HG03378 (cell line): ENCODE measurements at regions not wholly inside any gene's neighbourhood (a gene's known extent, or its start where the extent isn't known, plus 50 kb on each side); places are given as distances from the start of the nearest gene placed in this dataset.

ENCODE experiments used
- ATAC-seq: cut with Tn5 transposase; IDR thresholded peaks from one replicate; pipeline ENCODE4 v1.9.1; 2021; ENCODE audit warnings: mild to moderate bottlenecking, moderate library complexity; ENCODE audit not compliant: unreplicated experiment

DNA sequence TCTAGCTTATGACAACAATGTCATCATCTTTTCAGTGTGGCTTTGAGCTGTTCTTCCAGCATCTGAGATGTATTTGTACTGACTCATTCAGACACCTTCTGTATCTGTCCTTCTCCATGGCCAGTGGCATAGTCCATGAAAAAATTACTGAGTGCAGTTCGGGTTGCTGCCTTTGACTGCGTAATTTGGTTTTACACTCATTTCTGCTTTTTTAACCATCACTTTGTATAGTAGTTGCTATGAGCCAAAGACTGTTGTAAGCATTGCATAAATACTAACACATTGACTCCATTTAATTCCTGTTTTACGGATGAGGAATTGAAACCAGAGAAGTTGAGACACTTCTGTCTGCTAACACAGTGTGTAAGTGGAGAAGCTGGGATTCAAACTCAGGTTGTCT, 190.7 kb upstream of the MID1 start:
- no peak for ATAC-seq

DNA sequence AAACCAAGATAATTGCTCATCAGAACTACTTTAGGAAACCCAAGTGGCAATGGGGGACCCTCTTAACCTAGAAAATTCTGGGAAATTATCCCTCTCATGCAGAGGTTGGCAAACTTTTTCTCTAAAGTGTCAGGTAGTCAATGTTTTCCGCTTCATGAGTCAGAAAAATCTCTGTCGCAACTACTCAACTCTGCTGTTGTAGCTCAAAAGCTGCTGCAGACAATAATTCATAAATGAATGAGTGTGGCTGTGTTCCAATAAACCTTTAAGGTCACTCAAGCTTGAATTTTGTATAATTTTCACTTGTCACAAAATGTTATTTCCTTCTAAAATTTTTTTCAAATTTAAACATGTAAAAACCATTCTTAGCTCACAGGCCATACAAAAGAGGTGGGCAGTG, 193.4 kb upstream of the MID1 start:
- no peak for ATAC-seq

DNA sequence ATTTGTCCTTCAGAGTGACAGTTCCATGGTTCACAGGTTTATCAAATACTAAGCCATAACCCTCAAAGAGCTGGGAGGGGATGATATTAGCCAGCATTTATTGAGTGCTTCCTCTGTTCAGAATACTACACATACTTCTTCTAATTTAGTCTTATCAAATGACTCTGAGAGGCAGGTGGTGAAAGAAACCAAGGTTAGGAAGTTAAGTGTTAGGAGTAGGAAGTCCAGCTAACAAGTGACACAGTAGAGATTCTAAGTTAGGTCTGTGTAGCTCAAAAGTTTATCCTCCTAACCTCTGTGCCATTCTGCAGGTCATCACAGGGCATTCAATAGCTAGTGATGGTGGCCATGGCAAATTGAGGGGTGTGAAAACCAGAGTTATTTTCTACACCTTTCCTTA, 198.3 kb upstream of the MID1 start:
- ATAC-seq, result no peak

DNA sequence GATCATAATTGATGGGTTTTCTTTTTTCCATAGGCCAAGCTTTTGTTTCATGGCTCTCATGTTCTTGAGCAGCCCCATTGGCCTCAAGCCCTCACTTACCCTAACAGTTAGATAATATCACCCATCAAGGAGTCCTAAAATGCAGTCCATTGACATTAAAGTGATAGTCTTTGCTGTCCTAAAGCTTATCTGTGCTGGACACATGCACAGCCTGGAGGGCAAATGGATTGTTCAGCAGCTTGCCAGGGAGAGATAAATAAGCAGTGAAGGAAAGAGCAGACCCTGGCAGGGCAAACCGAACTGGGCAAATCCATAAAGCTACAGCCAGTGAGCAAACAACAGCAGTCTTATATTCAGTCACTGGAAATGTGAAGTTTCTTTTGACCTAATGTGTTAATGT, 199.6 kb upstream of the MID1 start:
- no peak for ATAC-seq

DNA sequence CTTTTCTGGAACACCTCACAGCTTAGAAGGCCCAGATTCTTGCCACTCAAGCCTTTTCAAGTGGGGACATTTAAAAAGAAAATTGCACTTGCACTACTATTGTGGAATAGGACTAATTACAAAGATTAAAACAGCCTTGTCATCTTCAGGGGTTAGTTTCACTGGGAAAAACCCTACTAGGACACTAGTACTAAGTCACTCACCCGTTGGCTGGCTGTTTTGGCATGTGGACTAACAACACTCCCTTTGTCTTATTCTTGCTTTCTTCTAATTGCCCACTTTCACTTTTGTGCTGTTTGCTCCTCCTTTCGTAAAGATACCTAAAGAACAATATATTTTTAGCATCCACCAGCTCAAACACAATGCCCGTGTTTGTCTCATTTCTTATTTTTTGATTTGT, 200.9 kb upstream of the MID1 start:
- ATAC-seq, result no peak

DNA sequence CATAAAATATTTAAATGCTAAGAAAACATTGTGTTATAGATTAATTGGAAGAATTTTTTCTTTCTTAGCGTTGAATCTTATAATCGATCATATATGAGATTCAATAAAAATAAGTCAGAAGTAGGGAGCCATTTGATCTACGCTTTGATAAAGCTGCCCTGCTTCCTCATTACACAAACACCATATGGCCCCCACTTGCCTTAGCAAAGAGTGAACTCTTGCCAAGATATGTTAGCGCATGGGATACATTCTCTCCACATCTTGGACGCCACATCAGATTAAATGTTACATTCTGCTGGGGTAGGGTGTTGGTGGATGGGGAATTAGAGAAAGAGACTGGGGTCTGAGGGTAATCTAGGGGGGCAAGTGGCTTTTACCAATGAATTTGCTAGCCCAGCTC, 207.7 kb upstream of the MID1 start:
- ATAC-seq, result no peak

DNA sequence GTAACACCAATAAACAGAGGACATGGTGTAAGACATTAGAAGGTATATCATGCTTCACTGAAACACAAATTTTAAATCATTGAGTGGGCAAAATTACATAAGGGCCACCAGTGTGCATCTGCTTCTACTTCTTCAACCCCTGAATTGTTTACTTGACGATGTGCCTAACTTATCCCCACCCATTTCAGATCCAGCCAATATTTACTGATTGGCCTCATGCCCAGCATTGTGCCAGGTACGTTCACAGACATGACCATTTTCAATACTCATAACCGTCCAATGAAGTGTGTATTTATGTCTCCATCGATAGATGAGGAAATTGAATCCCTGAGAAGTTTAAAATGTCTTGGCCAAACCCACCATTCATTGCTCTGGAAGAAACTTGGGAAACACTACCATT, 208.3 kb upstream of the MID1 start:
- no peak for ATAC-seq

DNA sequence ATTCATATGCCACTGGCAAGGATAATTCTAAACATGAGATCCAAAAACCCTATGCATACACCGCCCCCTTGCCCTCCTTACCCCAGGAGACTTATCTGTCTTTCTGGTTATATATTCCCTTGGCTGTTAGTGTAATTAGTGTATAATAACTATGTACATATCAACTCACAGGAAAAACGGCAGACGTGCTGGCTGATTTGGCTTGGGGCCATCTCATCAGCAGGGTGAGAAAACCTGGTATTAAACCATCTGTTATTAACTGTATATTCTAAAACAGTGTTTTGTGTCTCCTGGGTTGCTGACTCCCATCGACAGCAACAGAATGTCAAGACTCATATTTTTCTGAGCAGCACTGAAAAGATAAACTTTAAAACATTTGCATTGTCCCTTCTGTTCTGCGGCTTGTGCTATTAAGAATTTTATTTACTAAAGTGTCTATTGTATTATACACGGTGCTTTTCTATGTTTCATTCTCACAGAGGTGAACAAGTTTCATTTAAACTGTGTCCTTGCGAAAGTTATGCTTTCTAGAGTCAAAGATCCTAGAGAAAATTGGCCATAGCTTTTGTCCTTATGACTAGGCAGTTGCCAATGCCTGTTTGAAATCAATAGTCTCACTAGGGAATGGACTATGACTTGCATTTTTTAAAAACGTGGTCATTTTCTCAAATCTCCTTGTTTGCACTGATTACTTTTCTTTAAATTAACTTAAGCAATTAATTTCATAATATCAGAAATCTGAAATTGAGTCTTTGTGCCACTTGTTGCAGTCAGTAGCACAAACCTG, 211.5 kb upstream of the MID1 start:
- ATAC-seq, result no peak

DNA sequence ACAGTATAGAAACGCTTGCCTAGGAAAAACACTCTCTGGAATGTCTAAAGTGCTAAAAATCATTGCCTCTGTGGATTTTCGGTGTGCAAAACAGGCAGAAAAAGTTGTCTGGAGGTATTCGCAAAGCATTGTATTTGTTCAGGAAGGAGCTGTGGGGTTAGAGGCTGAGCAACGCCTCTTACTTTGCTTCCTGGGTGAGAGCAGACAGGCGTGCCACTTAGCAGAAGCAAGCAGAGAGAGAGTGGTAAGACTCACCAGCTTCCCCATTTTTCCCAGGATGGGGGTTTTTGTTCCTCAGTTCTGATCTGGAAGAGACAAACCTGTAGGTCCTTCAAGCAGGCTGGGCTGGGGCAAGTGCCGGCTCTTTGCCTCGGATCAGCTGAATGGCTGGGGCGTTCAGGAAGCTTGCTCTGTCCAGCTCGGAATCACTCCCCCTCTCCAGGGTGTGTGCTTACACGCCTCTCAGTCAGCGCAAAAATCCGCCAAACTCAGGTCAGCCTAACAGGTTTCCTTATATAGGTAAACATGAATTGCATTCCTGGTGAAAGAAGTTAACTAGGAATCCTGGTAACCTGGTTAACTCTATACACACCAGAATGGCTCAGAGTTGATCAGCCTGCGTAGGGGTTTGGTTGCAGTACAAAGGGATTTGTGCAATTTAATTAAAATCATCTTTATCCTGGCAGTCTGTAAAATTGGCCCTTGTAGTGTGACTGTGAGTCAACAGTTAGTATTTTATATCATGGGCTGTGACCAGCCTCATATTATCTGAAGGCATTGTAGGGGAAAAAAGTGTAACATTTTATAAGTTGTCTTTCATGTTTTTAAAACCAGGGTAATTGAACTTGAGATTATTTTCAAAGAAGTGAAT, 213.1 kb upstream of the MID1 start:
- ATAC-seq, result no peak

DNA sequence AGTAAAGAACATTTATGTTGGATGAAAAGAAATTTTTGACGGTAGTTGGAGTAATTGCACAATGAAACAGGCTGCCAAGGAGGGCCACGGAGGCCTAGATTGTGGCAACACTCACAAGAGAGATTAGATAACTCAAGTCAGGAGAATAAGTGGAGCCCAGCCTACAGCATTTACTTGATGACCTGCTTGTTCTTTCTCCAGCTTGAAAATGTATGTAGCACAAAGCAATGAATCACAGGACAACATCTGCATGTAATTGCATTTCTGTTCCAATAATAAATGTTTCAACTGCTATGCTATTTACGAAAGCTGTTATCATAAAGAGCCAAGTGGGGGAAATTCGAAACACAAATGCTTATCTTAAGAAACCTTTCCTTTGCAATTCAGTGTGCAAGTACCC, 221.2 kb upstream of the MID1 start:
- ATAC-seq, result no peak

DNA sequence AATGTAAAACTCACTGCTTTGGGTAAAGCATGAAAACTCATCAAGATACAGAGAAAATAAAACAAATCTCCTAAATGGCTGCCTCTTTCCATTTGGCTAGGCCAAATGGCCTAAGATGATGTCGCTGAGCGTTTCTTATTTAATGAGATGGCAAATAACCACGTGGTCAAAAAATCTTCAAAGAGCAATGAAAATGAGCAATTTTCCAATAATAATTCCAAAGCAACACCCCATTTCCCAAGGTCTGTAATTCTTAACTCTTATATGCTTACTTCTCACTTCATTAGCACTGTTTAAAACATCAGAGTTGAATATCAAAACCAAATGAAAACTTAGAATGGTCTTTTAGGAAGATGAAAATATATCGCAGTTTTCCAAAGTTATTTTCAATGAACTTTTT, 222.3 kb upstream of the MID1 start:
- ATAC-seq, result no peak

DNA sequence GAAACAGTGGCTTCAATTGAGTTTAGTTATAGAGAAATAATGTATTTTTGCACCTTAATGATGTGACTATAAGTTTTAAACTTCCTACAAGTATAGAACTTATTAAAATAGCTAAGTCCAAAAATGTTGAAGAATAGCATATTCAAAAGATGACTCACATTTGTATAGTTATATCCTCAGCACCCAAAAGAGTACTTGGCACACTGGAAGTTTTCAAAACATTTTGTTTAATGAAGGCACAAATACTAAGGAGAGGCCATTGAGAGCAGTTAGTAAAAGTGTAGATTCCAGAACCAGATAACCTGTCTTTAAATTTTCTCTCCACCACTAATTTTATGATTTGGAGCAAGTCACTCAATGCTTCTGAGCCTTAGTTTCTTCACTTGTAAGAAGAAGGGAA, 226.9 kb upstream of the MID1 start:
- ATAC-seq, result no peak

DNA sequence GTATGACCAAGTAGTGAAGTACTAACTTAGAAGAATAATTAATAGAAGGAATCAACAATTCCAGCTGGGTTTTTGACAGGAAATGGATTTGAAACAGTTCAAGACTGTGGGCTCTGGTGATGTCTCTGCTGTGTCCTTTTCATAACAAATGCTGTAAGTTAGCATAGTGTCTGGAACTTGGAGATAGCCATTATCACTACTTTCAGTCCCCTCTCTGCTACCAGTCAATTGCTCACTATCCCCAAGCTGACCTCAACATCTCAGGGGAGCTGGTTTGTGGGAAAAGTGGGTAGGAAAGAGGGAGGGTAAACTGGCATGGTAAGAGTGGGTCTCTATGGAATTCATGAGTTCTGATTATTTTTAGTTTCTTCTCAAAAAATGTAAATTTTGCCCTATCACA, 231.4 kb upstream of the MID1 start:
- no peak for ATAC-seq

DNA sequence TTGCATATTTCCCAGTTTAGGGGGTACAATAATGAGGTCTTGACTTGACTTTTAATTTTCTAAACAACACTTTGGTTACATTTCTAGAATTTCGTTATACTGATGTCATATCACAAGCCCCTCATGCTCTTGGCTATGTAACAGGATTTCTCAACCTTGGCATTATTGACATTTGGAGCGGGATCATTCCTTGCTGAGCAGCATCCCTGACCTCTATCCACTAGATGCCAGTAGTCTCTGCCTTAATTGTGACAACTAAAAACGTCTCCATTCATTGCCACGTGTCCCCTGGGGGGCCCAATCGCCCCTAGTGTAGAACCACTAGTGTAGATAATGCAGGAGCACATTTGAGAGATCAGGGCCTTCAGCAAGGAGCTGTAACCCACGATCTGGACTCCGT, 234.2 kb upstream of the MID1 start:
- no peak for ATAC-seq

DNA sequence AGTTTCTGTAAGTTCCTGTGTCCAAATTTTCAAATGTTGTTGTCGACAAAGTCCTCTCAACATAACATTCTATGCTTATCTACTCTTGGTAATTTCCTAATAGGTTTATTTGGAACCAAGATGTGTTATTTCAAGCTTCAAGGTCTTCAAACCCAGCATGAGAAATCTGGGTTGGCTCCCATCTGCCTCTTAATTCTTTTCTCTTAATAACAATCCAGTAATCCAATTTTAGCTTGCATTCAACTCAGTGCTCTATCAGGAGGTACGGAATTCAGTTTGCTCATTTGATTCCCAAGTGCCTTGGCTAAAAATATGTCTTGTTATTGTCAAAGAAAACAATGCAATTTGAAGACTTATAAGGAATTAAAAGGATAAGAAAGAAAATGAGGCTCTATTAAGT, 235.5 kb upstream of the MID1 start:
- no peak for ATAC-seq

DNA sequence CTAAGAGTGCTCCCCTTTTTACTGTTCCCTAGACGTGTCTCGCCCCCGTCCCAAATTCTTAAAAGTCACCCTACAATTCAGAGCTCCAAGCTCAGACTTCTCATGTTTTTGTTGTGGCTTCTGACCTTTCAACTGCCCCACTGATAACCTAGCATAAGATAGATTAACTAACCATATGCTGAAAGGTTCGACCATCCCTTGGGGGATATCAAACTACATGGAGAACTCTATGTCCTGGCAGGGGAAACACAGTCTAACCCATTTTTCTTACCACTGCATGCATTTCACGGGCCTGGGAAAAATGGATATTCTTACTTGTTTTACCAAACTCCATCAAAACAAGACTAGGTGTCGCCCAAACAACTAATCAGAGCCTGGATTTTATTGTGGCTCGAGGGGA, 236.4 kb upstream of the MID1 start:
- ATAC-seq, result no peak

DNA sequence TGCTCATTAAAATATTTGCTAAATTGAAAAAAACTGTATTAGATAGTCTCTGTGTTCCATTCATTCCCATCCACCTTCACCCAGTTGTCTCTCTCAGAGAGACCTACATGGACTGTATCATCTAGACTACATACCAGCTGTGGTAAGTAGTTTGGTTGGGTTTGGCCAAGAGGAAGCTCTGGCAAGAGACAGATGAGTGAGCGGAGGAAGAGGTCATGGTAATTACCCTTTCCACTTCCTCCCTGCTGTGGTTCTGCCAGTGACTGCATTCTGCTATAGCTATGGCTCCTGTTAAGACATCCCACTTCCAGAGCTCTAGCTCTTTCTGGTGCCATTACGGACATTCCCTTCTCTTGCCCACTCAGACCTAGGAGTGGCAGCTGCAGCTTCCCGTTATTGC, 239.0 kb upstream of the MID1 start:
- no peak for ATAC-seq

DNA sequence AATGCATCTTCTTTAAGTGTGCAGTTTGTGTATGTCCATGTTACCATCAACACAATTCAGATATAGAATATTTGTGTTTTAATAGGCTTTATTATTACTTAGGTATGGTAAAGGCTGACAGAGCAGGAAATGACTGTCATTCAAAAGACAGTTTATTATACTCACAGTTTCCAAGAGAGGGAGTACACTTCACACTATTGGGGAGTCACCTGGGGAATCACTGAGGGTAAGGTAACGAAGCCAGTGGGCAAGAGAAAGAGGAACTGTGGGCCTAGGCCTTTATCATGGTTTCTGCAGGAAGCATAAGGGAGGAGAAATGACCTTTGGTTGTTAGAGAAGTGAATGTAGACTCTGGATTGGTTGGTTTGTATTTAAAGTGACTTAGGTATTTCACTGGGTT, 235.1 kb upstream of the HCCS start:
- ATAC-seq, result peak; percentile 93

DNA sequence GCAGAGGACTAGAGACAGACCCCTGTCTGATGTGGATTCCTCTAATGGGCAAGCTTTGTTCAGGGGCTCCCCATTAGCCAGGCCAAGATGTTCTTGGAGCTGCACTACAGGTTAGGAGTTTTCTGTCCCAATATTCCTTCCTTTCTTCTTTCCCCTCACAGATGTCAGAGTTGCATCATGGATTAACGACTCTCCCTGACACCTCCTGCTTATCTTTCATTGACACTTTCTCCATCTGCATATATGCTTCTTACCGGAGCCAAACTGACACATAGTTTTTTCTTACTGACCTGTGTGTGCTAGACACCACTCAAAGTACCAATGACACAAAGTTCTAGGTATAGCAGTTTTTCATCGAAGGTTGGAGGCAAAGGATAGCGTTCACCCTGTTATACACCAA, 228.6 kb upstream of the HCCS start:
- ATAC-seq, result no peak

DNA sequence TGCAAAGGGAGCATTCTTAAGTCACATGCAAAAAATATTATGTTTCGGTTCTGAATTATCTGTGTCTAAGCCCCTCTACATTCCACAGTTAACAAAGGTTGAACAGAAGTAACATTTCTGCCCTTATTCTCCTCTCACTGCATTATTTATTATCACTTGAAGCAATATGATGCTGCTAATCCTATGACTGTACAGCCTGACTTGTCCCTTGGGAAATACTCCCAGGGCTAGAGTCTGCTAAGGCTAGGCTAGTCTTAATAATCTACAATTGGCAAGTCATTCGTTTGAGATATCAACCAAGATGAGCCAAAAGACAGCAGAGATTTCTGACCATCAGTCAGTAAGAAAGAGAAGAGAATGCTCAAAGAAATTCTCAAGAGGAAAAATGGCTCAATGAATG, 226.9 kb upstream of the HCCS start:
- ATAC-seq, result no peak

DNA sequence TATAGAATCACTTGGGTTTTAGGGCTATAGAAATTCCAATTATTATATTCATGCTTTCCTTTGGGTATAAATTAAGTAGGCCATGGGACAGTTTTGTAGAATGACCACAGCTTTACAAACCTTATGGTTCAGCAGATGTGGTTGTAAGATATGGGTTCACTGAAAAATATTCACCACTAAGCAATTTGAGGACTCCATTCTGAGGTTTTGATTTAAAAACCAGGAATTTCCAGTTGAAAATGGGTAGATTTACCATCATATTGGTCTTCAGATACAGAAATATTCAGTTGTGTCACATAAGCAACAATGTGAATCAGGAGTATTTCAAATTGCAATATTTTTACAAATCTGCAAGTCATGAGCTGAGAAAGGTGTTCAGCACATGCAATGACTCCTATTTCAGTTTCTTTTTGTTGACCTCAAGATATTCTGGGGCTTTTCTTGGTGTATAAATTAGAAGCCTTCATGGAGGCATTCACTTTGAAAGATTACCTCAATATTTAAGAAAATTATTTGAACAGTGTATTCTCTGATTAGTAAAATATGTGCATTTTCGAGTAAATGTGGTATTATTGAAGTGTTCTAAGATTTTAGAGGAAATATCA, 218.4 kb upstream of the HCCS start:
- no peak for ATAC-seq

DNA sequence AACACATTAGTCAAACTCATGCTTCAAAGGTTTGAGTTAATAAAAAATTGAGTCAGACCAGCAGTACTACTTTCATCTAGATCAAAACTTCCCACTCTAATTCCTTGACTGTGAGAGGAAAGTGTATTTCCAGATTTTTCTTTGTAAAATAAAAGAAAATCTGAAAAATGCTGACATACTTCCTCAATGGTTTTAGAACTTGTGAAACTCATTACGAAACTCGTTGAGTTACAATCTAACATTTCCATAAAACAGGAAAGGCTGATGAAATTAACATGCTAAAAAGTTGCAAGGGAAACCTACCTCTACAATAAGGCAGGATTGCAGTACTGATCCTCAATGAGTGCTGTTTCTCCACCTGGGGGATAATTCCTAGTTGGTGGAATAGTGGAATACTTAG, 217.8 kb upstream of the HCCS start:
- ATAC-seq, result no peak
